ENCODE measurements at regions not wholly inside any gene's neighbourhood (a gene's known extent, or its start where the extent isn't known, plus 50 kb on each side); places are given as distances from the start of the nearest gene placed in this dataset.

DNA sequence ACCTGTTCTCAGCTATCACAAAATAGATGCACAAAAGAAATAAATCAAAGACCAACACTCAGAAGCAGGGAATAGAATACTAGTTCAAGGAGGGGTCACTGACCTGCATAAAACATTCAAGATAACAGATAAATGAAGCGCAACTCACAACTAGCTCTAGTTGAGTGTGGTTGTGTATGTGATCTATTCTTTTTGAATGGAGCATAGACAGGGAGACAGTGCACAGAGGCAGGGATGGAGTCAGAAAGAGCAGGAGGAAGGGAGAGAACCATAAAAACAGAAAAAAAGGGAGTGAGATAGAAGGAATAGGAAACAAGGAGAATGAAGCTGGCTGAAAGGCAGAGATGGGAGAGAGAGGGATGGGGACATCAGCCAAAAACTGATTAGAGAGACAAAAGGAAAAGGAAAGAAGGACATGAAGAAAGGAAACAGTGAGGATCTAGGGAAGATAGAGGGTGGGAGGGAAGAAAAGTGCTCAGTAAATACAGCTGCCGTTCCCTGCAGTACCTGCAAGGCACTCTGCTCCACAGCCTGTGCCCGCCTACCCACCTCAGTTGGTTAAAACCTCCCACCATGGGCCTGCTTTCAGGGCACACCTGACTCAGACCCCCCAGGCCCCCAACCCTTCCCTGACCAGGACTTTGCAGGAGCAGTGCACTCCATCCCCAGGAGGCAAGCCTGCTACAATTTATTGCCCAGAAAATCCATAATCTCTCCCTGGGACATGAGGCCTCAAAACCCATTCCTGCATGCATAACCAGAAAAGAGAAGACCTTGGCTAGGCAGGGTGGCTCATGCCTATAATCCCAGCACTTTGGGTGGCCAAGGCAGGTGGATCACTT, 385.2 kb upstream of the POU3F1 start:
- H3K27me3 ChIP-seq (ENCODE audit: control insufficient read depth in 2 of 2, insufficient read depth in 2 of 2, low read length in 2 of 2), result no peaks in the 10 kb centered on the region
- no peaks in the 10 kb centered on the region for H4K20me1 ChIP-seq (replicated peaks; ENCODE audit: control insufficient read depth, extremely low read depth, insufficient read depth, low read length)
- H3K27ac ChIP-seq (ENCODE audit: insufficient read depth, low read depth, low read length), result no peak overlapping the region
- H3K9ac ChIP-seq (replicated peaks; ENCODE audit: extremely low read depth, insufficient read depth, low read length), result no peak overlapping the region
- no peaks in the 10 kb centered on the region for H3K79me2 ChIP-seq (ENCODE audit: control insufficient read depth, insufficient read depth, low read length)
- H3K4me1 ChIP-seq (ENCODE audit: control insufficient read depth, extremely low read depth, insufficient read depth, low read length), result no peaks in the 10 kb centered on the region
- H2AFZ ChIP-seq (ENCODE audit: low read depth, low read length), result no peak overlapping the region
- CTCF ChIA-PET, result no interaction called here
- no peaks in the 10 kb centered on the region for H3K36me3 ChIP-seq (ENCODE audit: control insufficient read depth in 2 of 2, extremely low read depth in 1 of 2, insufficient read depth in 2 of 2, low read length in 2 of 2)
- H3K9me3 ChIP-seq (replicated peaks; ENCODE audit: control insufficient read depth, insufficient read depth, low read length), result no peaks in the 10 kb centered on the region
- DNase-seq (ENCODE audit: low read depth, low spot score) (no peak), FAIRE-seq (no peak)
- intact Hi-C loops (cut with micrococcal nuclease) (no loop called here), dilution Hi-C loops (cut with MboI; ENCODE audit: extremely low pct_ligation_motif_present, low sequenced_read_pairs) (no loop called here)
- POLR2A ChIA-PET, result no interaction called here
- TF ChIP-seq JUN (IDR thresholded peaks at IDR 0.05; ENCODE audit: borderline replicate concordance, insufficient read depth, insufficient read length, low read depth), result no peak
- TF ChIP-seq MYC (IDR thresholded peaks at IDR 0.05; ENCODE audit: low read depth, low read length), result no peak
- no peak for TF ChIP-seq FOS (IDR thresholded peaks at IDR 0.05; ENCODE audit: borderline replicate concordance, insufficient read depth, low read length)
- TF ChIP-seq, protein P1, sequence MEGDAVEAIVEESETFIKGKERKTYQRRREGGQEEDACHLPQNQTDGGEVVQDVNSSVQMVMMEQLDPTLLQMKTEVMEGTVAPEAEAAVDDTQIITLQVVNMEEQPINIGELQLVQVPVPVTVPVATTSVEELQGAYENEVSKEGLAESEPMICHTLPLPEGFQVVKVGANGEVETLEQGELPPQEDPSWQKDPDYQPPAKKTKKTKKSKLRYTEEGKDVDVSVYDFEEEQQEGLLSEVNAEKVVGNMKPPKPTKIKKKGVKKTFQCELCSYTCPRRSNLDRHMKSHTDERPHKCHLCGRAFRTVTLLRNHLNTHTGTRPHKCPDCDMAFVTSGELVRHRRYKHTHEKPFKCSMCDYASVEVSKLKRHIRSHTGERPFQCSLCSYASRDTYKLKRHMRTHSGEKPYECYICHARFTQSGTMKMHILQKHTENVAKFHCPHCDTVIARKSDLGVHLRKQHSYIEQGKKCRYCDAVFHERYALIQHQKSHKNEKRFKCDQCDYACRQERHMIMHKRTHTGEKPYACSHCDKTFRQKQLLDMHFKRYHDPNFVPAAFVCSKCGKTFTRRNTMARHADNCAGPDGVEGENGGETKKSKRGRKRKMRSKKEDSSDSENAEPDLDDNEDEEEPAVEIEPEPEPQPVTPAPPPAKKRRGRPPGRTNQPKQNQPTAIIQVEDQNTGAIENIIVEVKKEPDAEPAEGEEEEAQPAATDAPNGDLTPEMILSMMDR (IDR thresholded peaks at IDR 0.05; ENCODE audit: extremely low read depth in 1 of 2, insufficient read depth in 1 of 2, low read depth in 1 of 2, low read length in 2 of 2), result no peak
- TF ChIP-seq POLR2A (IDR thresholded peaks at IDR 0.05; ENCODE audit: low read depth, low read length), result no peak
- no peak for TF ChIP-seq EZH2 (IDR thresholded peaks at IDR 0.05; ENCODE audit: borderline replicate concordance, low read depth, low read length, severe bottlenecking)
- TF ChIP-seq POLR2AphosphoS5 (IDR thresholded peaks at IDR 0.05; ENCODE audit: insufficient read depth, low read depth, low read length), result no peak
- no peak for TF ChIP-seq GATA2 (IDR thresholded peaks at IDR 0.05; ENCODE audit: insufficient read depth, insufficient read length, low read depth, low read length)
- TF ChIP-seq, protein P2, sequence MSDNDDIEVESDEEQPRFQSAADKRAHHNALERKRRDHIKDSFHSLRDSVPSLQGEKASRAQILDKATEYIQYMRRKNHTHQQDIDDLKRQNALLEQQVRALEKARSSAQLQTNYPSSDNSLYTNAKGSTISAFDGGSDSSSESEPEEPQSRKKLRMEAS (IDR thresholded peaks at IDR 0.05; ENCODE audit: insufficient read depth, insufficient read length), result no peak
- BruUV-seq (replicated peaks), result no TSS peak
- H3K4me3 ChIP-seq (replicated peaks in 1 of 3; ENCODE audit: insufficient read depth in 1 of 3, low read depth in 1 of 3, low read length in 3 of 3), result no peak overlapping the region
- H3K4me2 ChIP-seq (ENCODE audit: insufficient read depth, low read length), result no peak overlapping the region
- H3K9me1 ChIP-seq (replicated peaks; ENCODE audit: control insufficient read depth, extremely low read depth, insufficient read depth, low read length), result no peaks in the 10 kb centered on the region
